NCI-H2171 (cell line): ENCODE measurements at regions not wholly inside any gene's neighbourhood (a gene's known extent, or its start where the extent isn't known, plus 50 kb on each side); places are given as distances from the start of the nearest gene placed in this dataset.
"Not testable (repeated sequence)": the region's sequence is repeated elsewhere in the genome, so short reads cannot be mapped to it uniquely, and the experiment has no call there.

Source experiments
- DNase-seq: peaks from one replicate; lab custom pipeline; 2025; lab: John Stamatoyannopoulos, UW

DNA sequence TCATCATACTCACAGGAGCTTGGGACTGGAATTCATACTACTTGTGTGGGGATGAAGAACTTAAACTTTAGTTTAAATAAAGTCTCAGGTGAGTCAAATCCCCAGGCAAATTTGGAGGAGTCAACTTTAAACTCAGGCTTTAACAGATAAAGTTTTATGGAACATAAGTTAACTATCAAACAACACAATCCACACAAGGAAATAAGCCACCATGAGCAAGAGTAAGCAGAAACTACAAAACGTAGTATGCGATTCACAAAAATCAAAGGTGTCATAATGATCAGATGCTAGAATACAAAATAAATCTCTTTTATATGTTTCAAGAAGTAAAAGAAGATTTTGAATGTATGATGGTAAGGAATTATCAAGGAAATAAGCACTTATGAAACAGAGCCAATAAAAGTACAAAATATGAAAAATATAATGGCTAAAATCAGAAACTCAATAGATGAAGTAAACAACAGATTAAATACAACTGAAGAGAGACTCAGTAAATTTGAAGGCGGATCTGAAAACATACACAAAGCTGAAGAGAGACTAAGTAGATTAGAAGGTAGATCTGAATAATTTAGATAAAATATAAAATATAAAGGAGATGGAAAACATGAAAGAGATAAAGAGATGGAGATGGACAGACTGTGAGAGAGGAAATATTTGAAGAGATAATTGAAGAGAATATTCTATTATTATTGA lies 97.5 kb upstream of the TWIST2 start:
- no peak for DNase-seq

DNA sequence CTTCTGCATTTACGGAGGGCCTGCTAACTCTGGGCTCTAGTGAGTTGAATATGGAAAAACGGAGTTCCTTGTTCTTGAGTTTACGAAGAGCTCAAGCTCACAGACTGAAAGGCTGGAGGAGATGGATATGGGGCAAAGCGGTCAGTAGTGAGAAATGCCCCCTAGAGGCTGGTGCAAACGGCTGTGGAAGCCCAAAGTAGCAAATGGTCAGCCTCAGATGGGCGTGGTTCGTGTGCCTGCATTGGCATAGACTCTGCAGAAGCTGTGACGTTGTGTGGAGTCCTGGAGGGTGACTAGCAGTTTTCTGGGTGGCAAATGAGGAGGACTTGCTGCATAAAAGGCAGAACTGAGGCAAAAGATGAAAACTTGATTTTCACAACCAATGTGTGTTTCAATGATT lies 93.6 kb upstream of the TWIST2 start:
- DNase-seq = no peak

- DNase-seq = no peak
Observed at GRCh38 chr2:238761868-238762267, 86.0 kb upstream of the TWIST2 start.

DNA sequence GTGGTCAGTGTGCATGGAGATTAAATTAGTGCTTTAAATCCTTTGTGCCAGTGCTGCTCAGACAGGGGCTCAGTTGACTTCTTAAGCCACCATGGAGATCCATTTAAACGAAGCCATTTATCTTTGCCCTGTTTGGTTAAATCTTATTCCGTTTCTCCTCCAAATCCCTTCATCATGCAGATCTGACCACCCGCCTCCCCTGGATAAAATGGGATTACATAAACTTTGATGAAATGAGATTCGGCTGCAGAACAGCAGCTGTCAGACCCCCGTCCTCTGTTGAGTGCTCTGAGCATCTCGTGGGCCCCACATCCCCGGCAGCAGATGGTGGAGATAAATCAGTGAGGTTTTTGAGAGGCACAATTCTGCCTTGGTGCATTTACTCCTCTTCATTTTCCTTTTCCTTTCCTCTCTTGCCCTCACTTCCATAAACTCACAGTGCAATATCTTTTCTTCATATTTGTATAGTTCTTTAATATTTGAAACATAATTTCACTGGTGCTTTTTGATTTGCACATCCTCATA lies 84.4 kb upstream of the TWIST2 start:
- no peak for DNase-seq

DNA sequence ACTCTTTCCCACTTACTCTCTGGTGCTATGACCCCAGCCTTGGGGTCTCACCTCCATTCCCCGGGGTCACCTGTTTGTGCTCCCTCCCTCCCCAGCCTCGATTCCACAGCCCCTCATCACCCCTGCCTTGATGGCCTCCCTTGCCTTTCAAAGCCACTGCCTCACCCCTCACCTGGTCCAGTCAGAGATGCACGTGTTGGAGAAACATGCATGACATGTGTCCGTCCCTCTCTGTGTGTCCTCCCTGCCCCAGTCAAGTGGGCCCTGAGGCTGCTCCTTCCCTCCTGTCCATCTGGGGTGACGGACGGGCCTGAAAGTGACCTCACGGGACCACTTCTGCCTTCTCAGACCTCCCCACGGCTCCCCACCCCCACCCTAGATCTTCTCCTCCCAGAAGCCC lies 82.3 kb upstream of the TWIST2 start:
- DNase-seq = no peak

DNA sequence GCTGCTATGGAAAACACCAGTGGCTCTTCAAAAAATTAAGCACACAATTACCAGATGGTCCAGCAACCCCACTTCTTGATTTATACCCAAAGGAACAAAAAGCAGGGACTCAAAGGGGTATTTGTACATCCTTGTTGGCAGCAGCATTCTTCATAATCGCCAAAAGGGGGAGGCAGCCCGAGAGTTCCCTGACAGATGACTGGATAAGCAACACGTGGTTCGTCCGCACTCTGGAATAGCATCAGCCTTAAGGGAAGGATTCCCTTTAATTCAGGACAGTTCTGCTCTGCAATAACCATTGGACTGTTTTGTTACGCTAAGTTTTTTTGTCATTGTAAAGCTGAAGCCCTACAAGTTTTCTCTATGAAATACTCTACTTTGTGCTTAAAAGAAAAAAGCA lies 76.7 kb upstream of the TWIST2 start:
- no peak for DNase-seq

GRCh38 chr2:238771639-238772038 lies 76.2 kb upstream of the TWIST2 start:
- DNase-seq = no peak

GRCh38 chr2:238772635-238773297 lies 75.1 kb upstream of the TWIST2 start:
- DNase-seq = no peak

- no peak for DNase-seq
Observed at GRCh38 chr2:238773472-238773871, 74.4 kb upstream of the TWIST2 start.

DNA sequence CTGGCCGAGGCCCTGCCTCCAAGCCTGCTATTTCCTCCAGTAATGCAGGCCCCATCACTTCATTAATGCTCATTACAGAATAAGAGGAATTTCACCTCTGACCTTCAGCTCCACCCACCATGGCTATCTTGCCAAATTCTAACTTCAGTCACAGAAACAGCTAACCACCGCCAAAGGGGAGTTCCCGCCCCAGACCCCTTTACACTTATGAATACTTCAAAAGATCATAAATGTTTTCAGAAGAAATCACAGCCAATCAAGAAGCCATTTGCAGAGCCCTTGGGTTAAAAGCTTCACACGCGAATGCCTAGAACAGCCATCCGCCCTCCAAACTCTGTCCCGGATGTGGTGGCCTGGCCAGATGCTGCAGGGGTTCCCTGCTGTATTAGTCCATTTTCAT lies 73.8 kb upstream of the TWIST2 start:
- no peak for DNase-seq

GRCh38 chr2:238774980-238775509 lies 72.8 kb upstream of the TWIST2 start:
- no peak for DNase-seq

DNA sequence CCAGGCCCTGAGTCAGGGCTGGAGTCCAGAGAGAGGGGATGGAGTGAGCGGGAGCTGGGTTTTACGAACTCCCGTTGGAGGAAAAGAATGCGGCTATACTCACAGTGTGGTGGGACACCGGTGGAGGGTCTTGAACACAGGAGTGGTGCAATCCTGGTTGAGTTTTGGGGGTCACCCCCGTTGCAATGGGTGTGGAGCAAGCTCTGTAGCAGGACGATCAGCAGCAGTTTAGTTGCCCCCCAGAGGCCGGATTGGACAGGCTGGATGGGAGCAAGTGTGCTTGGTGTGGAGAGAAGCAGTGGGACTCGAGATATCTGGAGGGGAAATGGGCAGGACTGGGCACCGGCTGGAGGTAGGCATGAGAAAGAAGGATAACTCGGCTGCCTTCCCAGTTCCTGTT lies 72.3 kb upstream of the TWIST2 start:
- DNase-seq = no peak

- DNase-seq = no peak
Observed at GRCh38 chr2:238776003-238776760, 71.7 kb upstream of the TWIST2 start.

GRCh38 chr2:238776761-238777046 lies 71.2 kb upstream of the TWIST2 start:
- DNase-seq = not testable (repeated sequence)

DNA sequence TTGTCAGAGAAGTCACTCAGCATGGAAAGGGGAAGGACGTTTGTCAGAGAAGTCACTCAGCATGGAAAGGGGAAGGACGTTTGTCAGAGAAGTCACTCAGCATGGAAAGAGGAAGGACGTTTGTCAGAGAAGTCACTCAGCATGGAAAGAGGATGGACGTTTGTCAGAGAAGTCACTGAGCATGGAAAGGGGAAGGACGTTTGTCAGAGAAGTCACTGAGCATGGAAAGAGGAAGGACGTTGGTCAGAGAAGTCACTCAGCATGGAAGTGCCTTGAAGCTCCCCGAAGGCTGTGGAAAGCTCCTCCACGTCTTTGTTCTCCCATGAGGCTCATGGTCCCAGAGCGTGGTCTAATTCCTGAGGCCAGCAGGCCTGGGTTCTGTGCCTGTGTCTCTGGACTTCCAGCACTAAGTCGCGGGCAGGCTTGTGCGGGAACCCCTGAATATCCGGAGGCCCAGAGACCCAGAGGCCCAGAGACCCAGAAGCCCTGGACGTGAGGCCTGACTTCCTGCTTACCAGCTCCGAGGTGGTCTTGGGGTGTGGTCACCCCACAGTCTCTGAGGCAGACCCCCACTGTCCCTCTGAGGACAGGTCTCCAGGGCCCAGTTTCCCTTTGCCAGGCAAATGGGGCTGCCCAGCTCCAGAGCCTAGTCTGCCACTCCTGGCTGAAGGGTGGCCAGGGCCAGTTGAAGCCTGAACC lies 70.4 kb upstream of the TWIST2 start:
- no peak for DNase-seq

GRCh38 chr2:238784671-238785527 lies 63.0 kb upstream of the TWIST2 start:
- DNase-seq = peak; percentile 16

- DNase-seq = no peak
Observed at GRCh38 chr2:238785528-238785860, 62.4 kb upstream of the TWIST2 start.

DNA sequence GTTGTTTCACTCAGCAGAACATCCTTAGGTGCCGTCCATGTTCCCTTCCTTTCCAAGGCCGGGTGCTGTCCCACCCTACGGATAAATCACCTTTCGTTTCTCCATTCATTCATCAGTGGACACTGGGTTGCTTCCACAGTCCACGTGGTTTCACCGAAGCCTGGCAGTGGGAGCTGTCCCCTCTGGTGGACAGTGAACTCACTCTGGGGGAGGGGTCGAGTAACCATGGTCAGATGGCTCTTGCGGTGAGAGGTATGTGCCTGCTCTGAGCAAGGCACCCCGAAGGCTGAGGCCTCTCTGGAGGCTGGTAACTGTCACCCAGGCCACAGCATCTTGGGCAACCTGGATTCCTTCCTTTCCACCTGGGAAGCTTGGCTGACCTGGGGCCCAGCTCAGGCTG lies 61.5 kb upstream of the TWIST2 start:
- no peak for DNase-seq

GRCh38 chr2:238786792-238787490 lies 60.9 kb upstream of the TWIST2 start:
- DNase-seq = no peak

DNA sequence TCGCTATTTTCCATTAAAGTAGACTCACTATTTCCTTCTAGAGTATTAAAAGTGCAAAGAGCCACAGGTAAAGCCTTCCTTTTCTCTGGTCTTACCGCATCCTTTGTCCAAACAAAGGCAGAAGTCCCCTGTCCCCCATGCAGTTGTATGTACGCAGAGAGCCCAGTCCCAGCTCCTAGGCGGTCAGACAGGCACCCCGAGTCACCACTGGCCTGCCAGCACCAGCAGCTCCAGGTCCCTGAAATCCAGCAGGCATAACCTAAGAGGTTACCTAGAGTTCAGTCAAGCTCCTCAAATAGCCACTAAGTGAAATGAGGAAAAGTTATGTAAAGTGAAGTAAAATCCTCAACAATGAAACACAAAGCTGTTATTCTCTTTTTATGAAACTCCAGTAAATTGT lies 60.4 kb upstream of the TWIST2 start:
- no peak for DNase-seq

DNA sequence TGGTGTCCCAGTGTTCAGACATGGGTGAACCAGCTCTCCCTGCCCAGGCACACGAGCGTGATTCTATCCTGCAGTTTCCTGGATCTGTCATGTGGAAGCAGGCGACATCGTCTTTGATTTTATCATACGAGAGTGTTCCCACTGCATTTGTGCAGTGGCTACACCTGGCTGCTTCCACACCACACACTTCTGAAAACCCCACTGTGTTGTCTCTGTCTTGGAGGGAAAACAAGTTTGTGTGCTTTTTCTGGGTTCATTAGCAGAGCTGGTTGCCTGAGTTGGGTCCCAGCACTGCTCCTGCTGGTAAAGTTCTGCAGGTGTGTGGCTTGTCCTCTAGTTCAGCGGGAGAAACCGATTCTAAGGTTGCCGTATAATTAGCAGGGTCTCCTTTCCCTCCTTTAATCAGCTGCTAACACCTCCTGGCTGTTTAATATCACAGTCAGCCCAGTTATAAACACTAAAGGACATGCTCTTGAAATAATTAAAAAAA lies 58.5 kb upstream of the TWIST2 start:
- no peak for DNase-seq
